Endothelial cell of umbilical vein (primary cell): ENCODE measurements at regions not wholly inside any gene's neighbourhood (a gene's known extent, or its start where the extent isn't known, plus 50 kb on each side); places are given as distances from the start of the nearest gene placed in this dataset.

Source experiments
- BruUV-seq: library from RNA; stranded (reverse); fragments of 400-500 nt; replicated peaks from 2 replicates; lab custom pipeline; 2021; lab: Mats Ljungman, UMichigan
- CTCF ChIA-PET: fragments of 300-600, 350-600 bp; sonication (Branson Sonifier 250); formaldehyde crosslinking; loops from one replicate; lab custom pipeline; 2021; ENCODE audit warnings: antibody characterized with exemption, inconsistent platforms; lab: Charles Lee
- POLR2A ChIA-PET: fragments of 300-600, 350-600 bp; sonication (Branson Sonifier 250); formaldehyde crosslinking; loops from one replicate; lab custom pipeline; 2021; ENCODE audit warnings: antibody characterized with exemption, inconsistent platforms; lab: Charles Lee
- DNase-seq: peaks from one replicate; pipeline ENCODE4 v3.0.0-alpha.2; 2011; ENCODE audit warnings: low read depth, low spot score
- FAIRE-seq: peaks from 2 replicates; lab custom pipeline; 2011; peaks lifted over from hg19 to GRCh38; lab: Jason Lieb, UNC
- H2AFZ ChIP-seq: 2 replicates; pipeline ENCODE4 v1.6.0; 2012; ENCODE audit warnings: low read depth, low read length, control low read depth, inconsistent platforms
- H3K27ac ChIP-seq: 2 replicates; pipeline ENCODE4 v1.5.1; 2011; ENCODE audit warnings: low read depth, mild to moderate bottlenecking, control low read depth, low read length, moderate library complexity; ENCODE audit not compliant: insufficient read depth
- H3K27me3 ChIP-seq, 2 experiments: 2 replicates each; pipeline versions ENCODE4 v1.6.0 to v1.6.1; 2011; ENCODE audit warnings: low read length in 2 of 2, mixed read lengths in 1 of 2; ENCODE audit not compliant: control insufficient read depth in 2 of 2, insufficient read depth in 2 of 2
- H3K36me3 ChIP-seq, 2 experiments: 2 replicates in 1 of 2; 3 replicates in 1 of 2; pipeline ENCODE4 v1.5.1; 2011; ENCODE audit warnings: low read length in 2 of 2, mild to moderate bottlenecking in 1 of 2, moderate library complexity in 1 of 2; ENCODE audit not compliant: control insufficient read depth in 2 of 2, insufficient read depth in 2 of 2; ENCODE audit errors: extremely low read depth in 1 of 2
- H3K4me1 ChIP-seq: 3 replicates; pipeline ENCODE4 v1.5.1; 2011; ENCODE audit warnings: mild to moderate bottlenecking, low read length; ENCODE audit not compliant: control insufficient read depth, insufficient read depth; ENCODE audit errors: extremely low read depth
- H3K4me2 ChIP-seq: 2 replicates; pipeline ENCODE4 v1.6.1; 2011; ENCODE audit warnings: low read length, control low read depth, mixed read lengths; ENCODE audit not compliant: insufficient read depth
- H3K4me3 ChIP-seq, 3 experiments: fragments of 200-600 bp in 1 of 3; sonication (generic), shearing (Covaris generic) in 1 of 3; replicated peaks in 1 of 3; 2 replicates each; pipeline ENCODE4 v1.5.1; 2011 to 2016; ENCODE audit warnings: control low read depth in 3 of 3, low read length in 3 of 3, mild to moderate bottlenecking in 2 of 3, inconsistent platforms in 1 of 3, low read depth in 1 of 3, moderate library complexity in 1 of 3; ENCODE audit not compliant: insufficient read depth in 1 of 3
- H3K79me2 ChIP-seq: 2 replicates; pipeline ENCODE4 v1.6.0; 2012; ENCODE audit warnings: low read length, inconsistent platforms; ENCODE audit not compliant: control insufficient read depth, insufficient read depth
- H3K9ac ChIP-seq: replicated peaks from 2 replicates; pipeline ENCODE3; 2011; ENCODE audit warnings: low read length, control low read depth; ENCODE audit not compliant: insufficient read depth; ENCODE audit errors: extremely low read depth
- H3K9me1 ChIP-seq: replicated peaks from 3 replicates; pipeline ENCODE4 v1.6.0; 2011; ENCODE audit warnings: mild to moderate bottlenecking, low read length; ENCODE audit not compliant: control insufficient read depth, insufficient read depth; ENCODE audit errors: extremely low read depth
- H3K9me3 ChIP-seq: replicated peaks from 2 replicates; pipeline ENCODE4 v1.5.1; 2012; ENCODE audit warnings: low read length, inconsistent platforms; ENCODE audit not compliant: control insufficient read depth, insufficient read depth
- H4K20me1 ChIP-seq: replicated peaks from 2 replicates; pipeline ENCODE3; 2011; ENCODE audit warnings: mild to moderate bottlenecking, low read length; ENCODE audit not compliant: control insufficient read depth, insufficient read depth; ENCODE audit errors: extremely low read depth
- FOS ChIP-seq: IDR thresholded peaks from 2 replicates; pipeline ENCODE4 v1.6.1; 2011; ENCODE audit warnings: mild to moderate bottlenecking, low read length, moderate library complexity, borderline replicate concordance; ENCODE audit not compliant: insufficient read depth
- JUN ChIP-seq: IDR thresholded peaks from 2 replicates; pipeline ENCODE4 v1.6.1; 2011; ENCODE audit warnings: borderline replicate concordance, low read depth; ENCODE audit not compliant: insufficient read length, insufficient read depth
- POLR2A ChIP-seq: IDR thresholded peaks from 2 replicates; pipeline ENCODE4 v1.6.1; 2012; ENCODE audit warnings: low read depth, mild to moderate bottlenecking, control low read depth, low read length
- POLR2AphosphoS5 ChIP-seq: IDR thresholded peaks from 2 replicates; pipeline ENCODE4 v1.6.1; 2012; ENCODE audit warnings: low read depth, mild to moderate bottlenecking, control low read depth, low read length, moderate library complexity; ENCODE audit not compliant: insufficient read depth
- dilution Hi-C: fragments of 300-500 bp; cut with MboI; formaldehyde crosslinking; loops from one replicate; pipeline ENCODE4 v1.15.0; 2019; ENCODE audit warnings: low sequenced_read_pairs; ENCODE audit not compliant: extremely low pct_ligation_motif_present
- intact Hi-C: fragments of 100-400 bp; cut with micrococcal nuclease; formaldehyde crosslinking; loops from one replicate; pipeline ENCODE4 v1.10.0; 2022

- Histone ChIP-seq H3K9me3 (no peaks in the 10 kb centered on the region), H3K4me2 (no peak overlapping the region), H3K9me1 (no peaks in the 10 kb centered on the region), H4K20me1 (no peaks in the 10 kb centered on the region), H3K36me3 (no peaks in the 10 kb centered on the region), H3K4me1 (peaks cover 6% of the 10 kb centered on the region), H3K27me3 (peaks cover 6 to 13% of the 10 kb centered on the region in 2 experiments), H2AFZ (no peak overlapping the region), H3K27ac (no peak overlapping the region), H3K9ac (no peak overlapping the region), H3K79me2 (no peaks in the 10 kb centered on the region), H3K4me3 (no peak overlapping the region)
- intact Hi-C loops (loop anchor here (5.0 kb wide), 1 partner anchor 472 kb away; no protein-coding TSS in a partner anchor), dilution Hi-C loops (no loop called here)
- no TSS peak for BruUV-seq
- DNase-seq, result no peak
- POLR2A ChIA-PET, result no interaction called here
- CTCF ChIA-PET, result interaction anchor here (0.8 to 5.1 kb wide), 17 partner anchors 14 to 471 kb away, joined by 3 to 82 read pairs (median 6); no protein-coding TSS in a partner anchor
- no peak for FAIRE-seq
- TF ChIP-seq JUN (no peak), POLR2A (no peak), FOS (no peak)
These were observed 200.1 kb downstream of the DAD1 start for GRCh38 chr14:22388669-22389595.

- dilution Hi-C loops (no loop called here), intact Hi-C loops (loop anchor here (1.0 to 5.0 kb wide), 8 partner anchors 83 to 594 kb away; partner anchors contain the start of gene AJUBA)
- peaks cover 6% of the 10 kb centered on the region for H3K4me1 ChIP-seq
- H4K20me1 ChIP-seq, result no peaks in the 10 kb centered on the region
- H3K4me2 ChIP-seq, result no peak overlapping the region
- H3K9me1 ChIP-seq, result no peaks in the 10 kb centered on the region
- CTCF ChIA-PET, result interaction anchor here (0.6 to 5.1 kb wide), 8 partner anchors 11 to 512 kb away, joined by 3 to 82 read pairs (median 6); no protein-coding TSS in a partner anchor
- H3K27ac ChIP-seq, result no peak overlapping the region
- BruUV-seq, result no TSS peak
- H3K36me3 ChIP-seq, result no peaks in the 10 kb centered on the region
- FAIRE-seq (no peak), DNase-seq (no peak)
- no peaks in the 10 kb centered on the region for H3K9me3 ChIP-seq
- H2AFZ ChIP-seq, result peak overlapping the region; percentile 2
- H3K27me3 ChIP-seq, result peaks cover 3 to 11% of the 10 kb centered on the region in 2 experiments
- H3K9ac ChIP-seq, result no peak overlapping the region
- TF ChIP-seq FOS (no peak), POLR2AphosphoS5 (no peak)
- POLR2A ChIA-PET, result no interaction called here
- no peaks in the 10 kb centered on the region for H3K79me2 ChIP-seq
- H3K4me3 ChIP-seq, result no peak overlapping the region
These were observed 201.2 kb downstream of the DAD1 start for GRCh38 chr14:22387776-22388241.
